Inflammatory macrophage treated with lipopolysaccharide for 4 hours (primary cell): ENCODE measurements at regions not wholly inside any gene's neighbourhood (a gene's known extent, or its start where the extent isn't known, plus 50 kb on each side); places are given as distances from the start of the nearest gene placed in this dataset.

Experiments used
- DNase-seq: peaks from one replicate; pipeline ENCODE4 v3.0.0-alpha.2; 2020

- DNase-seq = no peak
Measured at GRCh38 chr17:73758245-73758644, 114.0 kb upstream of the SDK2 start.

GRCh38 chr17:73759324-73759723, 115.1 kb upstream of the SDK2 start:
- no peak for DNase-seq

- DNase-seq = no peak
Measured at GRCh38 chr17:73759734-73760438, 115.6 kb upstream of the SDK2 start.

DNA sequence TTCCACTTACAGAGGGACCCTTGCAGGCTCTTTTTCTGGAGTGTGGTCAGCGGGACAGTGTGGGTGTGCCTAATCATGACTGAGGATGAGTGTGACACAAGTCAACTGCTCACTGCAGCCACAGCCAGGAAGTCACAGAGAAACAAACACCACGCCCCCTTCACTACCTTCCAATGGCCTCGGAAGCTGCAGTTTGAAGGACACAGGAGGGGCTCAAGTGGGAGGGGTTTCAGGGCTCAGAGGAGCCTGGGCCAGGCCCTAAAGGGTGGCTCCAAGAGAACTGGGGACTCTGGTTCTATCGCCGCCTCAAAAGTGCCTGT, 116.2 kb upstream of the SDK2 start:
- DNase-seq = peak; percentile 43

DNA sequence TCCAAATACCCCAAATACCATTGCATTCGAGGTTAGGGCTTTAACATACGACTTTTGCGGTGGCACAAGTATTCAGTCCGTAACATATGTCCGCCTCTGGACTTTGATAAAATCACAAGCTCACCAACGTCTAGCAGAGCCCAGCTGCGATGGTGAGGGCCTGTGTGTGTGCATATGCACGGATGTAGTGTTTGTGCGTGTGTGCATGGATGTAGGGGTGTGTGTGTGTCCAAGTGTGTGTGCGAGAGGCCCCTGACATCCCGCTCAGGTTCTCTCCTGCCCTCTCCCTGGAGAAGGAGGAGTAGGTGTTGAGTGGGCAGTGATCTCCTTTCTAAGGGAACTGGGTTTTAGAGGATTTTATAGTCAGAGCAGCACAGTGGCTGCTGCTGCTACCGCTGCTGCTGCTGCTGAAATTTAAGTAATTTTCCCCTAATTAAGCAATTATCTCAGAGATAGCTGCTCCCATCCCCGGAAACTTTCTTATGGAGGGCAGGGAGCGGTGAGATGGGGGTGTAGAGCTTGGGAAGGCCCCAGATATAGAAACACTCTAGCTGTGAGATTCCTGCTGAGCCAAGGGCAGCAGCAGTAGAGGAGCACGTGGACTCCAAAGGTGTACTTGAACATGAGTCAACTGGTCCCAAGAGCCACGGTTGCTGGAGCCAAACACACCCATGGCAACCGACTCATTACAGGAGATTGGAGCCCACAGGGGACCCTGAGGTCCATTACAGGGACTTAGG, 121.7 kb upstream of the SDK2 start:
- DNase-seq = no peak

DNA sequence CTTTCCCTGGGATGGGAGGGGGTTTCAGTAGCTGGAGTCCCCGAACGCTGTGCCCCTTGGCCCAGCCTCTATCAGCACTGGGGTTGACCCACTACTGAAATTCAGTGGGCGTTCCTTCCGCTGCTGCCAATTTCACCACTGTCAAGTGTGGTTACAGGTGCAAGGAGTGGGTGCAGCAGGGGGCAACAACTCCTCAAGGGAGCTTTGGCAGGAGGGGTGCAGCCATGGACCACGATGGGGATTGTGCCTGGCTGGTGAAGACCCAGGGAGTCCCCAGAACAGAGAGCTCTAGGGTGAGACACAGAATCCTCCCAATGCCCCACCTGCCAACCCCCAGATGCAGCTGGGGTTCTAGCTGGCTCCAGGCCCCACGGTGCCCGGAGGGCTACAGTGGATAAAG, 123.5 kb upstream of the SDK2 start:
- DNase-seq = no peak

GRCh38 chr17:73768691-73769090, 124.4 kb upstream of the SDK2 start:
- DNase-seq = no peak

DNA sequence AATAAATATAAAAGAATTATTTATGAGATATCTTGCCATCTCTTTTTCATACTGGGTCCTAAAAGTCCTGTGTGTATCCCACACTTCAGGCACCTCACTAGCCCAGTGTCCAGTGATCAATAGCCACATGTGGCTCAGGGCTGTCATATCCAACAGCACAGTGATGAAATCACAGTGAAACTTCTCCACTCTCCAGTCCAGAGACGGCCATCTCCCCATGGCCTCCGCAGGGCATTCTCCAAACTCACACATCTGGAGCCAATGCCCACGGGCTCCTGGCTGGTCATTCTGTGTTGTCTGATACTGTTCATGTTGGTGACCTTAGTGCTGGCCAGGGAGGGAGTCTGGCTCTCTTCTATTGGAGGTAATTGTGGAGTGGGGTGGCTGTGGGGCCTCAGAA, 125.2 kb upstream of the SDK2 start:
- no peak for DNase-seq

DNA sequence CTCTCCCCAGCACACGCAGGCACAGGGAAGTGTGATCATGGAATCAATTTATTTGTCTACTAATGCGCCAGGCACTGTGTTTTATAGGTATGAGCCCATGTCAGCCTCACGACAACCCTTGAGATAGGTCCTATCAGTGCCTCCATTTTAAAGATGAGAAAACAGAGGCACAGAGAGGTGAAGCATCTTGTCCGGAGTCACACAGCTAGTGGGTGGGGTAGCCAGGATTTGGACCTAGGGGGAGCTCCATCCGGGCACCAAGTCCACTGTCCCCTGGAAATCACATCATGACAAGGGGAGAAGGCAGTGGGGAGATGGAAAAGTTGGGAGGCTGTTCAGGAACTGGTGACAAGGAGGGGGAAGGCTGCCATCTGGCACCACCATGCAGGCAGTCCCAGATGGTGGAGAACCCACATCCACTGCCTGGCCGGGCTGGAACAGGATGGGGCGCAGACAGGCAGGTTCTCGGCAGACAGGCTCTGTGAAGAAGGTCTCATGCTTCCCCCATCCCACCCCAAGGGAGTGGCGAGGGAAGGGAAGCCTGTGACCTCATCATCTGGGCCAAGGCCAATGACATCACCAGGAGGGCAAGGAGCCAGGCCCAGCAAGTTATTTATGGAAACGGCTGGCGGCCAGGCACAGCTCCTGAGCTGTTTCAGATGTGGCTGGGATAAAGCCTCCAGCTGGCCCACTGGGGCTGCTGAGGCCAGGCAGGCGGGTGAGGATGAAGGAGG, 126.0 kb upstream of the SDK2 start:
- DNase-seq = peak; percentile 42

DNA sequence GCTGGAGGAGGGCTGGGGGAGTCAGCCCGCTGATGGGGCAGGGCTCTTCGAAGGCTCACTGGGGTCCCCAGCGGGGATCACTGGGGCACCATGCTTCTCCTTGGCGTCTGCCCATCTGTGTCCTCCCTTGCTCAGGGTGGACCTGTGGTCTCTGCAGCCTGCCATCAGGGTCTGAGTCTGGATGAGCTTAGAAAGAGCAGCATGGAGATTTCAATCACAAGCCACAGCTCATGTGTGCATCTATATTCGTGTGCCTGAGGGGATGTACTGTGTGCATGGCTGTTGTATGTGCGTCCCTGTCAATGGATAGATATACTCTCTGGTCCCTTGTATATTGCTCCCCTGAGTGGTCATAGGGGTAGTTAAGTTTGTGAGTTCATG, 126.6 kb upstream of the SDK2 start:
- DNase-seq = no peak

DNA sequence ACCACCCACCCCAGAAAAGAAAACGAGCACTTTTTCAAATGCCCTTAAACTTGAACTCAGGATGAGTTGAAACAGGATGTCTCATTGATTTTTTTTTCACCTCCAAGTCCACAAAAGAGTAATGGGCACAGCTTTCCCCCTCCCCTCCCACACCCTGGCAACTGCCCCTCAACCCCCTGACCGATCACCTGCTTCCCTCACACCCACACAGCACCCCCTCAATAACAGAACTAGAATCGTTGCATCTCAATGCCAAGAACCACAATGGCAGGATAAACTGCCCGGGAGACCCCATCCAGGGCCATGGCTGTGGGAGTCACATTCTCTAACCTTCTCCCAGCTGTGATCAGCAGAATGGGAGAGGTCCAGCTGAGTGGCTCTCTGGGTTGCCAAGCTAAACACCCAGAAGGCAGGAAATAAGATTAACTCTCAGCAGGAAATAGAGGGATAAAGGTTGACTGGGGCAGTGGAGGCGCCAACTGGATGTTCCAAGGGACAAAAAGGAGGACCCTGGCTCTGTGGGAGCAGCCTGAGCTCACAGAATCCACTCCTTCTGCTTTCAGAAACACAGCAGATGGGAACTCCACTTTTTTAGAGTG, 128.0 kb upstream of the SDK2 start:
- DNase-seq = no peak

DNA sequence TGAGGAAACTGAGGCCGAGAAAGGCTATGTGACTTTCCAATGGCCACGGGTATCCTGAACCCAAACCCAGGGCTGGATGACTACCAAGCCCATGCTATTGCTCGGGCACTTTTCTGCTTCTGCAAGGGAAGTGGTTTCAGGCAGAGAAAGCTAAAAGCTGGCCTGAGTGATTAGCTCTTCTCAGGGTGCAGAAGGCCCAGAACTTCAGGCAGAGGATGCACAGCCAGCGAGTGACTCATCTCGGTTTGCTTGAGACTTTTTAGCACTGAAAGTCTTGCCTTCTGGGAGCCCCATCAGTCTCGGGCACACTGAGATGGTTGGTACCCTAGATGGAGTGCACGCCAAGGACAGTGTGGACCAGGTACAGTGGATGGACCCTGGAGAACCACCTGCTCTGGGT, 129.5 kb upstream of the SDK2 start:
- no peak for DNase-seq

DNA sequence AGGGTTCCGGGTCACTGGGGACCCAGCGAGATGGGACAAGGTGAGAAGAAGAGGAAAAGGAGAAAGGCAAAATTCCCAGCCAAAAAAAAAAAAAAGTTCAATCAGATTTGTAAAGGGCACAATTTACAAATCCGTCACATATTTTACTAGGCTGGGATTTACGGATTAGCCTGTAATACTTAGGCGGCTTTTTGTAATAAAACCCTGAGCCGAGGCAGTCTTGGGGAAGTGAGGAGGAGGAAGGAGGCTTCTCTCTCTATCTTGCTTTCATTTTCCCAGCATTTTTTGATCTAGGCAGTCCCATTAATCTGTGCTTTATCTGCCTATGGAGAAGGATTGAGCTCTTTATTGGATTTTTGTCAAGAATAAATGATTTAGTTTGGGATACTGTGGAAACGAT, 130.6 kb upstream of the SDK2 start:
- no peak for DNase-seq

DNA sequence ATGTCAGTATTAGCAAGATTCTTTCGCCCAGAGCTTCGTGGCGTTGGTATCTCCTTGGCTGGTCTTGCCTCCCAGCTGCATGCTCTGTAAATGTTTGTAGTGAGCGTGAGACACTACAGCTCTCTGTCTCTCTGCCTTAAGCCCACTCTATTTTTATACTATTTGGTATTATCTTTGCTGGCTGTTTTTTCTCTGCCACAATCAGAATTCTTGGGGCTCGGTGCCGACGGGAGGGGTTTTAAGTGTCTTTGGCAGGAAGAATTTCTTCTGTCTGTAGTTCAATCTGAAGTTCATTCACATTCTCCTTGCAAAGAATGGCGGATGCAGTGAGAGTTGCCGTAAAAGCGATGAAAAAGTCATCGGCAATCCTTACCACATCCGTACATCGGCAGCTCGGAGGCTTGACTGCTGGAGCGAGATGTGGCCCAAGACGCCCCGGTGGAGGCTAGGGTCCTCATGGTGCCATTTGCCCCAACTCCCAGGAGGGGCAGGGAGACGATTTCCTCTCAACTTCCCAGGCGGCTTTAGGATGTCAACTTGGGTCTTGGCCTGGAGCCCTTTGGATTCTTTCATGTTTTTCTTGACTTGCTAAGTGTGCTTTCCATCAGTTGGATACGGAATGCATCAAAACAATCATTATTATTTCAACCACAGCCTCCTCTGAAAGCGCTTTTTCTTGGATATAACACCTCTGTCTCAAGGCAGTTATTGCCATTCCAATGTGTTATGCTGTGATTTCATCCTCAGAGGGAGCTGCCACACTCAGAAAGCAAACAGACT, 132.3 kb upstream of the SDK2 start:
- no peak for DNase-seq

DNA sequence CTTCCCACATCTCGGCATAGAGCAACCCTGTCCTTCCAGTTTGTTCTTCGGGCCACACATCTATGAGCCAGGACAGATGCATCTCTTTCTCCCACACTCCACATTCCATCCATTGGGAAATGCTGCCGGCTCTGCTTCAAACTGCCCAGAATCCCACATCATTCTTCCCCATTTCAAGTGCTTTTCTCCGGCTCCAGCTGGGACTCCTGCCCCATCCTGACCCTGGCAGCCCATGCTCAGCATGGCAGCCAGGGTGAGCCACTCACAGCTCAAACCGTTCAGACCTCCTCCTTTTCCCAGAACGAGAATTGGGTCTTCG, 132.8 kb upstream of the SDK2 start:
- DNase-seq = no peak

GRCh38 chr17:73782231-73782630, 138.0 kb upstream of the SDK2 start:
- no peak for DNase-seq

GRCh38 chr17:73782641-73783381, 138.6 kb upstream of the SDK2 start:
- DNase-seq = no peak

- no peak for DNase-seq
Measured at GRCh38 chr17:73783382-73783766, 139.1 kb upstream of the SDK2 start.

DNA sequence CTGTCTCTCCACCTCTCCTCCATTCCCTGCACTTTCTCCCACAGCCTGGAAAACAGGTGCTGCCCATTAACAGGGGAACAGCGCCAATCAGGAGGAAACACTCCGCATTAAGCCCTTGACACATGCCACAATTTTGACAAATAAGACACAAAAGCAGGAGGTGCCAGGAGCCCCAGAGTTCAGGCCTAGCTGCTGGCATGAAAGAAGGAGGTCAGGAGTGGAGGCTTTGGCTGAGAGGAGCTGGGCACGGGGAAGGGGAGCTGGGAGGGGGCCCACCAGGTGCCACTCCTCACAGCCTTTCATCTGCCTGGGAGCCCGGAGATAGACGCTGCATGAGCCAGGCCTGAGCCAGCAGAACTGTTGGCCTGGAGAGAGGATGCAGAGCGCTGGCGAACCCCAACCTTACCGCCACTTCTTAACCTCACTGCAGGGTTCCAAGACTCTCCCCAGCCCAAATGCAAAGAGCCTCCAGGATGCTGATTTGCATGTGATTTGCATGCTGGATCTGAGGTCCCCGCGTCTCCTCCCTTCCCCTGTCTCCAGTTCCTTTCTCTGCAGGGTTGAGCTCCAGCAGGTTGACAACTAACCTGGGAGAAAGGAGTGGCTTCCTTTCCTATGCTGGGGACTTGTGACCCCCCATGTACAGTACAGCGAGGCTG, 139.8 kb upstream of the SDK2 start:
- DNase-seq = no peak

DNA sequence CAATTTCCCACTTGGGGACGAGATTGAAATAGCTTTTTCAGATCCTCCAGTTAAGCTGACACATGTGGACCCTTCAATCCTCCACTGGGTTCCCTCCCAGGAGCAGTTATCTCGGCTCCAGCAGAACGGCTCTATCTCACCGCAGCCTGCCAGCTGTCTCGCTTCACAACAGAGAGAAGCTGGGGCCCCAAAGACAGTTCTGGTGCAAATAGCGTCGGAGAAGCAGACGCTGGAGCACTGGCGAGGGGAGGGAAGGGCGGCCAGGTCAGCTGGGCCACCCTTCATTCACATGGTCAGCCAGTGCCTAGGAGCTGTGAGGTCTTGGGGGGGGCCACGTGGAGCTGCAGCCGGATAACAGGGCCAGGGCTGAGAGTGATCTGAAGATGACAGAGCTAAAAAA, 141.3 kb upstream of the SDK2 start:
- DNase-seq = no peak

GRCh38 chr17:73785958-73786743, 141.9 kb upstream of the SDK2 start:
- DNase-seq = no peak
